ENCODE measurements at regions not wholly inside any gene's neighbourhood (a gene's known extent, or its start where the extent isn't known, plus 50 kb on each side); places are given as distances from the start of the nearest gene placed in this dataset.

DNA sequence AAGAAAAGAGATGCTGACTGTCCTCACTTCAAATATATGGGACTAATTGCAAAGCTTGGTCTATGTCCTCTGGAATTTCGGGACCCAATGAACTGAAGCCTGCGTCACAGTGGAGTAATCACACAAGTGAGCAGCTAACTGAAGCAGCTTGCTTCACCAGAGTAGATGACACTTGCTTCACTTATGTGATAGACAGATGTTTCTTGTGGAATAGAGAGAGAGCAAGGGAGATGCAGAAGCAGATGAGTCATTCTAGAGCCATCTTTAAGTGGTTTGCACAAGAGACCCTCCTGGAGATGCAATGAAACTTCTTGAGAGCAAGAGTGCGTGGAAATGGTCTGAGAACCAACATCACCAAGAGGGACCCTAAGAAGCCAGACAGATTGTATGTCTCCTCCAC, 1537.1 kb upstream of the FLRT2 start:
- no peaks in the 10 kb centered on the region for H3K9me3 ChIP-seq
- H3K27ac ChIP-seq: no peak overlapping the region
- intact Hi-C loops (cut with DNase I): no loop called here
- no peak for TF ChIP-seq POLR2A (IDR thresholded peaks at IDR 0.05)
- TF ChIP-seq, protein P1, sequence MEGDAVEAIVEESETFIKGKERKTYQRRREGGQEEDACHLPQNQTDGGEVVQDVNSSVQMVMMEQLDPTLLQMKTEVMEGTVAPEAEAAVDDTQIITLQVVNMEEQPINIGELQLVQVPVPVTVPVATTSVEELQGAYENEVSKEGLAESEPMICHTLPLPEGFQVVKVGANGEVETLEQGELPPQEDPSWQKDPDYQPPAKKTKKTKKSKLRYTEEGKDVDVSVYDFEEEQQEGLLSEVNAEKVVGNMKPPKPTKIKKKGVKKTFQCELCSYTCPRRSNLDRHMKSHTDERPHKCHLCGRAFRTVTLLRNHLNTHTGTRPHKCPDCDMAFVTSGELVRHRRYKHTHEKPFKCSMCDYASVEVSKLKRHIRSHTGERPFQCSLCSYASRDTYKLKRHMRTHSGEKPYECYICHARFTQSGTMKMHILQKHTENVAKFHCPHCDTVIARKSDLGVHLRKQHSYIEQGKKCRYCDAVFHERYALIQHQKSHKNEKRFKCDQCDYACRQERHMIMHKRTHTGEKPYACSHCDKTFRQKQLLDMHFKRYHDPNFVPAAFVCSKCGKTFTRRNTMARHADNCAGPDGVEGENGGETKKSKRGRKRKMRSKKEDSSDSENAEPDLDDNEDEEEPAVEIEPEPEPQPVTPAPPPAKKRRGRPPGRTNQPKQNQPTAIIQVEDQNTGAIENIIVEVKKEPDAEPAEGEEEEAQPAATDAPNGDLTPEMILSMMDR (IDR thresholded peaks at IDR 0.05): no peak
- no peak for TF ChIP-seq POLR2AphosphoS5 (IDR thresholded peaks at IDR 0.05)
- no peaks in the 10 kb centered on the region for H3K27me3 ChIP-seq (replicated peaks; ENCODE audit: insufficient read depth)
- no peak for DNase-seq (ENCODE audit: low spot score)
- 89% methylated on average over 3 of the region's 3 CpGs for WGBS
- no peaks in the 10 kb centered on the region for H3K36me3 ChIP-seq
- no peaks in the 10 kb centered on the region for H3K4me1 ChIP-seq (replicated peaks)
- H3K4me3 ChIP-seq: no peak overlapping the region

DNA sequence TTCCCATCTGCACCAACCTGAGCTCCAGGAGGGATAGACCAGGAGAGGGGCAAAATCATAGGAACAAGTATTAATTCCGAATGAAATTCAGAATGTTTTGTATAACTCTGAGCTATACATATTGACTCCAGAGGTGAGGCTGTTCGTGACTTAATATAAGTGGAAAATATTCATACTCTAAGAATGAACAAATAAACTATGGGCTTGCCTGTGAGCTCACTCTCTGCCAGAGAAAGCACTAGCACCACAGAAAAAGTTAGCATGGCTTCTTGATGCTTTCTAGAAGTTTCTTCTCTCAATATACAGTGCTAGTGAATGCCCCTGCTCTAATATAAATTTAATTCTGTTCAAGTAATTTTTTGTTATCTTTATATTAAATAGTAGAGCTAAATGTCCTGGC, 1536.4 kb upstream of the FLRT2 start:
- no peaks in the 10 kb centered on the region for H3K9me3 ChIP-seq

DNA sequence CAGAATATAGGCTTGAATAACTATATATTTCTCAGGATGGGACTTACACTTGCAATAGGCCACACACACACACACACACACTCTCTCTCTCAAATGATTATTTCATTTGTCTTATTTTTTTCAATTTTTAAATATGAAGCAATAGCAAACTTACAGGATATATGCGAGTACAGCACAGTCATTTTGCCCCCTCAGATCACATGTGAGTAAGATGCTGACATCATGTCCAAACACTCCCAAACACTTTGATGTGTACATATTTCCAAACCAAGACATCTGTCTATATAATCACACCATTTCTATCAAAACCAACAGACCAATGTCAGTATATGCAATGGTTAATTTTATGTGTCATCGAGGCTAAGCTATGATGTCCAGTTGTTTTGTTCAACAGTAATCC, 1535.9 kb upstream of the FLRT2 start:
- Histone ChIP-seq H3K36me3 (no peaks in the 10 kb centered on the region), H3K9me3 (no peaks in the 10 kb centered on the region), H3K4me1 (replicated peaks) (no peaks in the 10 kb centered on the region), H3K27me3 (replicated peaks; ENCODE audit: insufficient read depth) (no peaks in the 10 kb centered on the region), H3K4me3 (no peak overlapping the region), H3K27ac (no peak overlapping the region)
- no peak for DNase-seq (ENCODE audit: low spot score)
- 92% methylated on average over 2 of the region's 2 CpGs for WGBS
- intact Hi-C loops (cut with DNase I): no loop called here
- TF ChIP-seq POLR2A (IDR thresholded peaks at IDR 0.05): no peak
- TF ChIP-seq POLR2AphosphoS5 (IDR thresholded peaks at IDR 0.05): no peak
- TF ChIP-seq, protein P1 (IDR thresholded peaks at IDR 0.05): no peak

More for the DNA sequence above, 1536.4 kb upstream of the FLRT2 start:
- no peaks in the 10 kb centered on the region for H3K4me1 ChIP-seq (replicated peaks)
- TF ChIP-seq POLR2AphosphoS5 (IDR thresholded peaks at IDR 0.05): no peak
- TF ChIP-seq, protein P1 (IDR thresholded peaks at IDR 0.05): no peak
- TF ChIP-seq POLR2A (IDR thresholded peaks at IDR 0.05): no peak
- H3K27ac ChIP-seq: no peak overlapping the region
- WGBS: 91% methylated on average over 2 of the region's 2 CpGs
- H3K27me3 ChIP-seq (replicated peaks; ENCODE audit: insufficient read depth): no peaks in the 10 kb centered on the region
- DNase-seq (ENCODE audit: low spot score): no peak
- H3K36me3 ChIP-seq: no peaks in the 10 kb centered on the region
- no peak overlapping the region for H3K4me3 ChIP-seq
- intact Hi-C loops (cut with DNase I): no loop called here

DNA sequence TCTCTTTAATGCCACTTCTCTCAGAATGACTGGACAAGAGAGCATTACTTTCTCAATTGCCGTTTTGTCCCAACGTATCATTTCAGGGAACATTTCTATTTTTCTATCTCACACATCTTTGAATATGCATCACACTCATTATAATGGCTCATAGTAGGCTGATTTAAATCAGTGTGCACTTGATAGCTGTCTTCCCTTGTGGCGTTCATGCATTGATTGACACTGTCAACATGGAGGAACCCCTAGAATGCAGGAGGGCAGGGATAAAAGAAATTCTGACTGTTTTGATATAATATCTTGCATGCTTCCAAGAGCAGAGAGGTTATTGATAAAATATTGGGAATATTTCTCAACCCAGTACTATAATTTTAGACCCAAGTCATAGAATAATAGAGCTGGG, 1528.9 kb upstream of the FLRT2 start:
- Histone ChIP-seq H3K36me3 (no peaks in the 10 kb centered on the region), H3K27ac (no peak overlapping the region), H3K27me3 (replicated peaks; ENCODE audit: insufficient read depth) (no peaks in the 10 kb centered on the region), H3K4me3 (no peak overlapping the region), H3K9me3 (no peaks in the 10 kb centered on the region), H3K4me1 (replicated peaks) (no peaks in the 10 kb centered on the region)
- no peak for TF ChIP-seq POLR2AphosphoS5 (IDR thresholded peaks at IDR 0.05)
- no peak for TF ChIP-seq POLR2A (IDR thresholded peaks at IDR 0.05)
- TF ChIP-seq, protein P1 (IDR thresholded peaks at IDR 0.05): no peak
- DNase-seq (ENCODE audit: low spot score): no peak
- intact Hi-C loops (cut with DNase I): no loop called here
- 100% methylated on average over 3 of the region's 3 CpGs for WGBS

DNA sequence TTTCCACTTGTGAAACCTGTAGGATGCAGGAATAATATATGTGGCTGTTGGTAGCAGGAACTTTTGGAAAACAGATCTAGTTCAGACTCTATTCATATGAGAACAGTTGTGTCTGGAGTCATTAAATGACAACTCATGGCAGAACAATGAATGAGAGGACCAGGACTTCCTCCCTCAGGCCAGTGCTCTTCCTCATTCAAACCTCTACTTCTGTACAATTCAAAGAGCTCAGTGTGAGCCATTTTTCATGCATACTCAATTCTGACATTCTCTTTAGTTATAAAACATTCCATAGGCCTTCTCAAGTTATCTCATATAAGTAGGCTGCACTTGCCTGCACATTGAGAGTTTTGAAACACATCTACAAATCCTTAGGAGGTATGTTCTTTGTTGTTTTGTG, 1526.6 kb upstream of the FLRT2 start:
- Histone ChIP-seq H3K27ac (no peak overlapping the region), H3K9me3 (no peaks in the 10 kb centered on the region), H3K27me3 (replicated peaks; ENCODE audit: insufficient read depth) (no peaks in the 10 kb centered on the region), H3K36me3 (no peaks in the 10 kb centered on the region), H3K4me1 (replicated peaks) (no peaks in the 10 kb centered on the region), H3K4me3 (no peak overlapping the region)
- intact Hi-C loops (cut with DNase I): no loop called here
- TF ChIP-seq POLR2AphosphoS5 (IDR thresholded peaks at IDR 0.05) (no peak), POLR2A (IDR thresholded peaks at IDR 0.05) (no peak)
- TF ChIP-seq, protein P1 (IDR thresholded peaks at IDR 0.05): no peak
- DNase-seq (ENCODE audit: low spot score): no peak

All from prostate gland (tissue), 2 donors.